Thoracic aorta (tissue), 2 donors: ENCODE measurements at regions not wholly inside any gene's neighbourhood (a gene's known extent, or its start where the extent isn't known, plus 50 kb on each side); places are given as distances from the start of the nearest gene placed in this dataset.

ENCODE experiments used
- ATAC-seq: fragments of 150-250 bp; one replicate; pipeline ENCODE4 v1.8.0; 2017; ENCODE audit warnings: low read depth; ENCODE audit not compliant: insufficient number of reproducible peaks, low FRiP score
- DNase-seq: peaks from one replicate; pipeline ENCODE4 v3.0.0-alpha.2; 2020; ENCODE audit warnings: low spot score
- H3K27ac ChIP-seq, 2 donors: fragments of 200-600 bp; sonication (generic); 1 replicate in 1 of 2; 2 replicates in 1 of 2; pipeline ENCODE4 v1.5.1; 2016; ENCODE audit warnings: mild to moderate bottlenecking in 2 of 2, moderate library complexity in 2 of 2
- H3K27me3 ChIP-seq: fragments of 200-600 bp; sonication (generic); replicated peaks from 2 replicates; pipeline ENCODE4 v1.6.0; 2016; ENCODE audit warnings: mild to moderate bottlenecking; ENCODE audit not compliant: insufficient read depth
- H3K36me3 ChIP-seq: fragments of 200-600 bp; sonication (generic); one replicate; pipeline ENCODE4 v1.5.1; 2016
- H3K4me1 ChIP-seq, 2 donors: fragments of 200-600 bp; sonication (generic); 1 replicate in 1 of 2; 2 replicates in 1 of 2; pipeline versions ENCODE4 v1.5.1 to v1.6.0; 2016; ENCODE audit warnings: low read depth in 2 of 2, mild to moderate bottlenecking in 1 of 2; ENCODE audit not compliant: control insufficient read depth in 1 of 2
- H3K4me3 ChIP-seq: fragments of 200-600 bp; sonication (generic); 2 replicates; pipeline ENCODE4 v1.5.1; 2016; ENCODE audit warnings: mild to moderate bottlenecking
- H3K9me3 ChIP-seq: fragments of 200-600 bp; sonication (generic); 2 replicates; pipeline ENCODE4 v1.5.1; 2016
- CTCF ChIP-seq: fragments of 200-600 bp; sonication (generic); IDR thresholded peaks from one replicate; pipeline ENCODE4 v1.5.1; 2019; ENCODE audit warnings: antibody characterized with exemption

- no peak overlapping the region for H3K27ac ChIP-seq
- TF ChIP-seq CTCF: no peak
- no peaks in the 10 kb centered on the region for H3K27me3 ChIP-seq
- H3K4me3 ChIP-seq: no peak overlapping the region
- H3K4me1 ChIP-seq: no peaks in the 10 kb centered on the region
- no peaks in the 10 kb centered on the region for H3K36me3 ChIP-seq
- H3K9me3 ChIP-seq: no peaks in the 10 kb centered on the region
- no peak for DNase-seq
- no peak for ATAC-seq
These were observed 1169.2 kb upstream of the NXPH2 start for GRCh38 chr2:139949242-139949972.

GRCh38 chr2:139946690-139947089 is 1166.5 kb upstream of the NXPH2 start:
- no peak for TF ChIP-seq CTCF
- no peaks in the 10 kb centered on the region for H3K9me3 ChIP-seq
- DNase-seq: no peak
- H3K27ac ChIP-seq: no peak overlapping the region
- H3K36me3 ChIP-seq: no peaks in the 10 kb centered on the region
- no peak for ATAC-seq
- H3K4me1 ChIP-seq: no peaks in the 10 kb centered on the region
- H3K4me3 ChIP-seq: no peak overlapping the region
- no peaks in the 10 kb centered on the region for H3K27me3 ChIP-seq

- no peaks in the 10 kb centered on the region for H3K27me3 ChIP-seq
- H3K36me3 ChIP-seq: no peaks in the 10 kb centered on the region
- no peak for DNase-seq
- H3K27ac ChIP-seq: no peak overlapping the region
- no peak for TF ChIP-seq CTCF
- no peak for ATAC-seq
- H3K4me1 ChIP-seq: no peaks in the 10 kb centered on the region
- H3K4me3 ChIP-seq: no peak overlapping the region
- H3K9me3 ChIP-seq: no peaks in the 10 kb centered on the region
These were observed 1160.5 kb upstream of the NXPH2 start for GRCh38 chr2:139940686-139941085.

- no peaks in the 10 kb centered on the region for H3K4me1 ChIP-seq
- no peaks in the 10 kb centered on the region for H3K27me3 ChIP-seq
- no peak for DNase-seq
- no peak overlapping the region for H3K27ac ChIP-seq
- no peak for ATAC-seq
- no peaks in the 10 kb centered on the region for H3K9me3 ChIP-seq
- no peak overlapping the region for H3K4me3 ChIP-seq
- no peak for TF ChIP-seq CTCF
- no peaks in the 10 kb centered on the region for H3K36me3 ChIP-seq
These were observed 1145.7 kb upstream of the NXPH2 start for GRCh38 chr2:139925903-139926302.

GRCh38 chr2:139924070-139924469 is 1143.9 kb upstream of the NXPH2 start:
- no peaks in the 10 kb centered on the region for H3K27me3 ChIP-seq
- H3K9me3 ChIP-seq: no peaks in the 10 kb centered on the region
- H3K36me3 ChIP-seq: no peaks in the 10 kb centered on the region
- DNase-seq (no peak), ATAC-seq (no peak)
- TF ChIP-seq CTCF: no peak
- no peak overlapping the region for H3K27ac ChIP-seq
- H3K4me1 ChIP-seq: no peaks in the 10 kb centered on the region
- H3K4me3 ChIP-seq: no peak overlapping the region
